K562 (cell line): ENCODE measurements at regions not wholly inside any gene's neighbourhood (a gene's known extent, or its start where the extent isn't known, plus 50 kb on each side); places are given as distances from the start of the nearest gene placed in this dataset.

ENCODE experiments used
- ATAC-seq: fragments of 200-7000 bp; cut with Tn5 transposase; 3 replicates; pipeline ENCODE4 v1.9.1; 2020; ENCODE audit warnings: moderate library complexity
- BruUV-seq: library from RNA; stranded (reverse); fragments of 400-500 nt; replicated peaks from 2 replicates; lab custom pipeline; 2021; lab: Mats Ljungman, UMichigan
- CTCF ChIA-PET: fragments of 300-600 bp; formaldehyde crosslinking; extraction: SDS; loops from one replicate; lab custom pipeline; 2021; ENCODE audit warnings: low intra/inter-chr PET ratio; lab: Yijun Ruan, JAX
- POLR2A ChIA-PET: fragments of 300-600, 350-650 bp; sonication (Branson Sonifier 250); formaldehyde crosslinking; extraction: SDS; loops from one replicate; lab custom pipeline; 2021; ENCODE audit warnings: antibody characterized with exemption, inconsistent platforms; lab: Yijun Ruan, JAX
- DNase-seq, 4 experiments: peaks; one replicate each; pipeline versions ENCODE4 v3.0.0 to v3.0.0-alpha.2; 2011 to 2018; ENCODE audit warnings: low spot score in 3 of 4, mixed read lengths in 3 of 4; ENCODE audit errors: extremely low read depth in 1 of 4
- FAIRE-seq: peaks from 2 replicates; lab custom pipeline; 2011; peaks lifted over from hg19 to GRCh38; lab: Jason Lieb, UNC
- H2AFZ ChIP-seq: 2 replicates; pipeline ENCODE4 v1.6.0; 2011; ENCODE audit warnings: low read depth, low read length, control low read depth, inconsistent platforms
- H3K27ac ChIP-seq: fragments of 200-600 bp; 3 replicates; pipeline ENCODE4 v1.8.0; 2011; ENCODE audit warnings: low read depth, mild to moderate bottlenecking, control low read depth, inconsistent platforms, low read length, moderate library complexity, mixed read lengths; ENCODE audit errors: extremely low read depth
- H3K27me3 ChIP-seq, 2 experiments: fragments of 300-600 bp in 1 of 2; 2 replicates in 1 of 2; 3 replicates in 1 of 2; pipeline versions ENCODE4 v1.6.0 to v1.8.0; 2011; ENCODE audit warnings: inconsistent platforms in 2 of 2, low read length in 2 of 2, mild to moderate bottlenecking in 1 of 2, mixed read lengths in 1 of 2, moderate library complexity in 1 of 2; ENCODE audit not compliant: control insufficient read depth in 2 of 2, insufficient read depth in 2 of 2
- H3K36me3 ChIP-seq: fragments of 300-600 bp; 3 replicates; pipeline ENCODE4 v1.8.0; 2011; ENCODE audit warnings: mild to moderate bottlenecking, low read length, inconsistent platforms; ENCODE audit not compliant: control insufficient read depth, insufficient read depth
- H3K4me1 ChIP-seq, 2 experiments: fragments of 200-600 bp in 1 of 2; replicated peaks in 1 of 2; 2 replicates in 1 of 2; 3 replicates in 1 of 2; pipeline versions ENCODE4 v1.5.1 to v1.8.0; 2011; ENCODE audit warnings: inconsistent platforms in 2 of 2, low read length in 2 of 2, mild to moderate bottlenecking in 1 of 2, mixed read lengths in 1 of 2, moderate library complexity in 1 of 2; ENCODE audit not compliant: control insufficient read depth in 2 of 2, insufficient read depth in 2 of 2
- H3K4me2 ChIP-seq: 2 replicates; pipeline ENCODE4 v1.6.1; 2011; ENCODE audit warnings: low read length, control low read depth, inconsistent platforms, mixed read lengths; ENCODE audit not compliant: insufficient read depth
- H3K4me3 ChIP-seq: fragments of 200-600 bp; sonication (generic), shearing (Covaris generic); 2 replicates; pipeline ENCODE4 v1.5.1; 2016; ENCODE audit warnings: control low read depth, inconsistent platforms
- H3K79me2 ChIP-seq: fragments of 200-600 bp; 3 replicates; pipeline ENCODE4 v1.8.0; 2011; ENCODE audit warnings: low read length, inconsistent platforms; ENCODE audit not compliant: control insufficient read depth, insufficient read depth
- H3K9ac ChIP-seq, 2 experiments: 2 replicates each; pipeline versions ENCODE4 v1.6.0 to v1.6.1; 2011; ENCODE audit warnings: low read depth in 2 of 2, low read length in 2 of 2, control low read depth in 1 of 2, inconsistent platforms in 1 of 2, mild to moderate bottlenecking in 1 of 2, mixed read lengths in 1 of 2; ENCODE audit not compliant: insufficient read depth in 1 of 2
- H3K9me1 ChIP-seq: one replicate; pipeline ENCODE4 v1.6.0; 2011; ENCODE audit warnings: inconsistent platforms, mild to moderate bottlenecking, low read length, moderate library complexity; ENCODE audit not compliant: control insufficient read depth, insufficient read depth
- H3K9me3 ChIP-seq: replicated peaks from 2 replicates; pipeline ENCODE4 v1.5.1; 2011; ENCODE audit warnings: low read depth, low read length, inconsistent platforms; ENCODE audit not compliant: control insufficient read depth, insufficient read depth
- H4K20me1 ChIP-seq: replicated peaks from 2 replicates; pipeline ENCODE4 v1.6.1; 2011; ENCODE audit warnings: low read length, inconsistent platforms, mixed read lengths; ENCODE audit not compliant: control insufficient read depth, insufficient read depth
- ERF ChIP-seq: fragments of 450-650 bp; formaldehyde crosslinking; IDR thresholded peaks from 2 replicates; pipeline ENCODE4 v1.4.0; 2020; ENCODE audit warnings: mild to moderate bottlenecking, mixed read lengths
- HMGXB4 ChIP-seq: sonication (generic); formaldehyde crosslinking; IDR thresholded peaks from 2 replicates; pipeline ENCODE4 v1.8.1; 2023; ENCODE audit warnings: mild to moderate bottlenecking, missing genetic modification reagents
- ZNF12 ChIP-seq: sonication (generic); formaldehyde crosslinking; IDR thresholded peaks from 2 replicates; pipeline ENCODE4 v1.4.0; 2020; ENCODE audit warnings: mild to moderate bottlenecking, missing genetic modification reagents
- WGBS: fragments of 100-300 bp; shearing (Covaris generic); methylation state at CpG from one replicate; pipeline ENCODE4 v1.1.6; 2016; ENCODE audit warnings: low coverage, mixed read lengths; ENCODE audit not compliant: insufficient coverage; ENCODE audit errors: missing lambda C conversion rate; 5-methylcytosine and 5-hydroxymethylcytosine counted together
- in situ Hi-C: fragments of 300-500 bp; cut with MboI; formaldehyde crosslinking; loops from 4 replicates; pipeline ENCODE4 v1.15.0; 2018; ENCODE audit warnings: inconsistent platforms, mixed read lengths
- intact Hi-C: fragments of 100-400 bp; cut with micrococcal nuclease; formaldehyde crosslinking; loops from 2 replicates; pipeline ENCODE4 v1.14.2; 2022
- TF ChIP-seq, protein P1 (sequence below): fragments of 250-450 bp; sonication (Bioruptor Pico); IDR thresholded peaks from 2 replicates; pipeline ENCODE4 v1.8.0; 2021; ENCODE audit warnings: moderate library complexity, mild to moderate bottlenecking, inconsistent platforms

DNA sequence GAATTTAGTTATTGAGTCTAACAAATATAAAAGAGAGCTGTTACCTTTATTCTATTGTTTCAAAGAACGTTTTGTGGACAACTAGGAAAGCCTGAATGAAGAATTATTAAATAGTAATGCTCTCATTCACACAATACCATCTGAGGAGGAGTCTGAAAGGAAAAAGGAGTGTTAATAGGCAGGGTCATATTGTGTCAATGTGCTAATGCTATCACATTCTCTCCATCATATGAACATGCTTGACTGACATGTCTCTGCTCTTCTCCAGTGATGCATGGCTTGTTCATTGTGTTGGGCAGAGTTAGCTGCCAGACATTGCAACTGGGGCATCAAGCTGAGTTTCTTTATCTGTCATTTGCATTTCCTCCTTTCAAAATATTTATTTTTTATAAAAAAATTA lies 1578.0 kb downstream of the MAT2B start (continued):
- TF ChIP-seq HMGXB4 (CRISPR knock-in tag) (no peak), ZNF12 (no peak)
- TF ChIP-seq, protein P1, sequence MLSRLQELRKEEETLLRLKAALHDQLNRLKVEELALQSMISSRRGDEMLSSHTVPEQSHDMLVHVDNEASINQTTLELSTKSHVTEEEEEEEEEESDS (CRISPR knock-in tag), result no peak

GRCh38 chr5:165086465-165086864 lies 1581.0 kb downstream of the MAT2B start:
- no peaks in the 10 kb centered on the region for H3K9me1 ChIP-seq
- no peak overlapping the region for H3K4me2 ChIP-seq
- H3K27ac ChIP-seq, result no peak overlapping the region
- H3K4me1 ChIP-seq, result no peaks in the 10 kb centered on the region
- H4K20me1 ChIP-seq, result no peaks in the 10 kb centered on the region
- intact Hi-C loops, result no loop called here
- in situ Hi-C loops, result no loop called here
- no peaks in the 10 kb centered on the region for H3K27me3 ChIP-seq
- 0% methylated on average over 2 of the region's 2 CpGs for WGBS
- TF ChIP-seq ERF, result no peak
- no peaks in the 10 kb centered on the region for H3K36me3 ChIP-seq
- no peak for DNase-seq
- no peak overlapping the region for H2AFZ ChIP-seq
- POLR2A ChIA-PET, result no interaction called here
- no peak overlapping the region for H3K9ac ChIP-seq
- ATAC-seq, result no peak
- FAIRE-seq, result no peak
- H3K4me3 ChIP-seq, result no peak overlapping the region
- H3K79me2 ChIP-seq, result no peaks in the 10 kb centered on the region
- H3K9me3 ChIP-seq, result no peaks in the 10 kb centered on the region
- BruUV-seq, result no TSS peak
- CTCF ChIA-PET, result no interaction called here
